GM18858 (cell line): ENCODE measurements at regions not wholly inside any gene's neighbourhood (a gene's known extent, or its start where the extent isn't known, plus 50 kb on each side); places are given as distances from the start of the nearest gene placed in this dataset.

Experiments used
- ATAC-seq: cut with Tn5 transposase; IDR thresholded peaks from one replicate; pipeline ENCODE4 v1.9.1; 2021; ENCODE audit not compliant: unreplicated experiment

GRCh38 chr20:12627485-12627884 lies 381.3 kb upstream of the SPTLC3 start:
- no peak for ATAC-seq

- ATAC-seq: no peak
Measured at GRCh38 chr20:12638633-12639312, 370.0 kb upstream of the SPTLC3 start.

- no peak for ATAC-seq
Measured at GRCh38 chr20:12640251-12640650, 368.5 kb upstream of the SPTLC3 start.

DNA sequence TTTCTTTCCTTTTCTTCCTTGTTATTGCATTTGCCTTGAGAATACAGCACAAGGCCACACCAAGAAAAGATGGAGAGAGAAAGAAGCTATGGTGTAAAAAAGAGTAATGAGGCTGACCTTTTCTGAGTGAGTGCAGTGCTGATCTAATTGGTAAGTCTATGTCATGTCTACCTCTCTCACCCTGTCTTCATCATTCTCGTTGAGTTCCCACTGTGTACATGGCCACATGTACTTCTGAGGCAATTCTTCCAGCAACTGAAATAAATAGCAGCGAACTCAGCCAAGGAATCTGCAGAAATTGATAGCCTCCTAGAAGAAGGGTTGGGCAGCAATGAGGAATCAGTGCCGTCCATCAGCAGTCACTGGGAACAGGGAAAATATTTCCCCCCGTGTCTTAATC lies 367.2 kb upstream of the SPTLC3 start:
- ATAC-seq: no peak

DNA sequence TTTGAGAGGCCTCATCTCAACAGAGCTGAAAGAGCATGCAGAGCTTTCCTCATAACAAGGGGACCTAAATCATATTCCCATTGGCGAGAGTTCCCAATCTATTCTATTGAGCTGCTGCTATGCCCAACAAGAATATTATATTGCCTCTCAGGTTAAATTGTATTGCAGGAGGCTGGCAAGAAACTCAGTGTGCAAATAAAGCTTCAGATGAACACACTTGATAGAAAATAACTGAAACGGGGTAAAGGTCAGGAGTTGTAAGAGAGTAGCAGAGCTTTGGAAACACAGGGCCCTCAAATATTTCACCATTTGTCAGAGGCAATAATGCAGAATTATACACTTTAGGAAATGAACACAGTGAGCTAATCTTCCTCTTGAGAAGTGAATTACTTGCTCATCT lies 364.3 kb upstream of the SPTLC3 start:
- ATAC-seq: no peak

- no peak for ATAC-seq
Measured at GRCh38 chr20:12649234-12649633, 359.5 kb upstream of the SPTLC3 start.

DNA sequence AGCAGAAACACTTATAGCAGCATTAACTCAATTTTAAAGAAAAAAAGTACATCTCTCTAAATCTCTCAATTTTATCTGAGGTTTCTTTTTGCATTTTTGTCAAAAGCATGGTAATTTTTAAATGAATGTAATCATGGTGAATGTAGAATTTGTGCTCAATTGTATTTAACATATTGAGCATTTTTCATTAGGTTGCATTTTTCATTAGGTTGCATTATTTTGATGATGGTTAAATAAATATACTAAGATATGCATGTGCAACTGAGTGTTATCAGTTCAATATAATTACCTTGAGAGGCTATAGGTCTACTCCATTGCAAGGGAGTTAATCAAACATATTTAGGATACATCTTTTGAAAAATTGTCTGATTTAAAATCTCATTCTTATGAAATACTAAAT lies 355.1 kb upstream of the SPTLC3 start:
- ATAC-seq: no peak

DNA sequence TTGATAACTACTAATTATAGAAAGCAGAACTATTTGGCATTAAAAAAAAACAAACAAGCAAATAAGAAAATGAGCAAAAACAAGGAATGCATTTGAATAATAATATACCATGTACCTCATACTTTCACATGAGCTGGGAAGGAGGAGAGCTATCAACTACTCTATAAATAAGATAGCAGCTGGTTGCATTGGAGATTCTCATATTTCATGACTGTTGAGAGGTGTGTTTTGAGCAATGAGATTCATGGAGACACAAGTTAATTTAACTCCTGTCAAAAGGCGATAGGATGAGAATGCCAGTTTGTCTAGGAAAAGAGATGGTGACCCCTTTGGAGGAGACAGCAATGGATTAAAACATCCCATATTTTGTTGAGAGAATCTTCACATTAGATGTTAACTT lies 348.8 kb upstream of the SPTLC3 start:
- no peak for ATAC-seq

DNA sequence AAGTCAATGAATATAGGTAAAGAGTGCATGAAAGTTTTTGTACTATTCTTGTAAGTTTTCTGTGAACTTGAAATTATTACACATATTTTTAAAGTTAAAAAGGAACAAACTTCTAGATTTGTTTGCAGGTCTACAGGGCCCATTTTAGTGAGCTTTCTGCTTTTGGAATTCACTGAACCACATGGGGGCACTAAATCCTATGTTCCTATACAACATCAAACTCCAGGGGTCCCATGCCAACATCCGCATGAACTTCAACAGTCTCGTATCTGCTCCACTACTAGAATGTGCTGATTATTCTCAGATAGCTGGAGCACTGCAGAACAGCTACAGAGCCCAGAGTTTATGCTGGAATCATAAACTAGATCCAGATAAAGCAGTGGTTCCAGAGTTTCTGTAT lies 347.9 kb upstream of the SPTLC3 start:
- no peak for ATAC-seq

- ATAC-seq: no peak
Measured at GRCh38 chr20:12670301-12670700, 338.5 kb upstream of the SPTLC3 start.

GRCh38 chr20:12673352-12673751 lies 335.4 kb upstream of the SPTLC3 start:
- no peak for ATAC-seq

DNA sequence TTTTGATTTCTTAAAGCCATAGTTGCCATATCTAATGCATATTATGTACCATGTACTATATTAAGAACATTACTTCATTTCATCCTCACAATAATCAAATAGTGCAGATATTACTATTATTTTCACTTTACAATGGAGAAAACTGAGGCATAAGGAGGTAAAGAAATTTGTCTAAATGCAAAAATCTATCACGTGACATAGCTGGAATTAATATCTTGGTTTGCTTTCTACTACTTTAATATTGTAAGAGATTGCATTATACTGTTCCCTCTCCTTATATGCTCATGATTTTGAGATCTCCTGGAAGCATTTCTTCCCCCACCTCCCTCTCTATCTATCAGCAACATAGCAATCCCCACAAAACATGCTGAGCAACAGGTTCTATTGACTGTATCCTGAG lies 330.8 kb upstream of the SPTLC3 start:
- ATAC-seq: no peak

GRCh38 chr20:12679447-12679846 lies 329.3 kb upstream of the SPTLC3 start:
- no peak for ATAC-seq

DNA sequence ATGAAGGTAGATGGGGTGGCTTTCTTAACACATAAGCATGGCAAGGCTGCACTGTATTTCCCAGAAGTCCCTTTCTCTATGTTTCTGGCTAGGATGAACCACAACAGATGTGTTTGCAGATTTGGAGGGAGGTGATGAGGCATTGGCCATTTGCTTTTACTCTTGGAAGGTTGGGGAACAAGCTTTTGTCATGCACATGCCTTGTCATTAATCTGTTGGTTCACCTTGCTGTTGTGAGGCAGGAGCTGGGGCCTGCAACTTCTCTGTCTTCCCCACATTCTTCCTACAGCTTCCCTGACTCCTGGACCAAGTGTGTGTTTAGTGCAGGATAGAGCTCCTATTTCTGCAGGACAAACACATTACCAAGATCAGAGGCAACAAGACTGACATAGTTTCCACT lies 326.2 kb upstream of the SPTLC3 start:
- ATAC-seq: no peak

DNA sequence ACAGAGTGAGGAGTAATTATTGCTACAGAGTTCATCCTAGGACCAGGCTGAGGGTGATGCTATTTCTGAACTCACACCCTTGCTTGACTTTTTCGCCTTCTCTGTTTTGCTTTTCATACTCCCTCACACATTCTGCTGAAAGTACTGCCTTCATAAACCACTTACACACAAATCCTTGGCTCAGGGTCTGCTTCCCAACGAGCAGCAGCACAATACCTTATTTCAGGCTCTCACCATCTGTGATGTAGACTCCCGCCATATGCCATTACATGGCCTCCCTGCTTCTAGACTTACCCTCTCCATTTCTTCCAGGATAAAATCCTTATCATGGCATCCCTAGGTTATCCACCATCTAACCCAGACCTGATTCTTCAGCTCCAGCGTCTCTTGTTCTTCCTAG lies 321.3 kb upstream of the SPTLC3 start:
- ATAC-seq: no peak

- ATAC-seq: no peak
Measured at GRCh38 chr20:12695937-12696336, 312.8 kb upstream of the SPTLC3 start.

DNA sequence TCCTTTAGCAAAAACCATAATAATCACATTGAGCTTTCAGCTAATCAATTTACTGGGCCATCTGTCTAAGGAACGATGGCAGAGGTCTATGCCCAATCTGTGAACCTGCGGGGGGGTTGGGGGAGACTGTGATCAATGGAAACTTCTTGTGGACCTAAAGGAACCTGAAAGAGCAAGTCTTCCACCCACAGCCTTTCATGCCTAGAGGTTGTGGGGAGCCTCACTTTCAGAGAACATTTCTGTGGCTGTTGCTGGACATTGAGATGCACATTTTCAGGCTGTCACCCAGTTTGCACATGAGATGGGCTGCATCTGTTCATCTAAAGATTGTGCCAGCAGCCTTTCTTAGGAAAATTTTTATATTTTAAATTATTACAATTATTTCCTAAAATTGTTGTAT lies 310.0 kb upstream of the SPTLC3 start:
- no peak for ATAC-seq

DNA sequence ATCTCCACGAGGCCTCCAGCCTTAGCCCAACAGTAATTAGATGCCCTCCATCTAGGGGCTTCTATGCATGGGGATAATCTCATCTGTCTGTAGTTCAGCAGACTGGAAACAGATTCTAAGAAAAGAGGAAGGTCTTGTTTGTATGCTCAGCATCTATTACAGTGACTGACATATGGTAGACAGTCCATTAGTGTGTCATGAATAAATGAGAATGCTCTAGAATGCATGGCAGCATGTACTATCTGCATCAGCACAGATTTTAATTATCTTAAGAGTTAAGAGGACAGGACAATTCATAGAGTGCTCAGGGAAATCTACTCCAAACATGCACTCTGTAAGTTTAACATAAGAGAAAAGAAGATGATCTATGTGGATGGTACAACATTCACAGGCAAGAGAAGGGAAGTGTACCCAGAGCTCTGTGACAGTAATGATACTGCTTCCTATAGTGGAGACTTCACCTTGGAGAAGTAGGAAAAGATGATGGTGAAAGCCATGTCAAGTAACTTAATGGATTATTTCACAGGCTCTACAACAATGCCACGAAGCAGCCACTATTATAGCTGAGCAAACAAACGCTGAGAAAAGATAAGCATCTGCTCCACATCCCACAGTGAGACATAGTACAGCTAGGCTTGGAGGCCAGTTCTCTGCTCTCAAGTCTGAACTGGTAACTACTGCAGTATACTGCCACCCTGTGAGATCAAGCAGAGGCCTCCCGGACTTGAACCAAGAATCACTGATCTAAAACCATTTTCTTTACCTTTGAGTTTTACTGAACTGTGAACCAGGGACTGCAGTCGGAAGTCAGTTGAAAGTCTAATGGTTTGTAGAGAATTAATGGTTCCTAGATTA lies 309.2 kb upstream of the SPTLC3 start:
- ATAC-seq: no peak

DNA sequence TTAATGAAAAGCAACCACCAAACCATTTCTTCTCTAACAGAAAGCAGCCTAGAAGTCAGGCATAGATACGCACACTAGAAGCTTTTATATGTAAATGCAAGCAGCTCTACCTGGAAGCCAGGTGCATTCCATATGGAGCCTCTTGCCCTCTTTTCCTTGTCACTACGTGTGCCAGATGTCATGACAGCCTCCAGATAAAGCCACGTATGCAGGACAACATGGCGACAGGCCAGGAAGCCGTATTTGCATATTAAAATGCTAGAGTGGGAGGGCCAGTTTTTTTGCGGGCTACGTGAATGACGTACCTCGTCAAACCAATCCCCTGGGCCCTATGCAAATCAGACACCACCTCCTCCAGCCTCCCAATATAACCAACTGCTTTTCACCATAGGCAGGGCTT lies 308.1 kb upstream of the SPTLC3 start:
- ATAC-seq: no peak

DNA sequence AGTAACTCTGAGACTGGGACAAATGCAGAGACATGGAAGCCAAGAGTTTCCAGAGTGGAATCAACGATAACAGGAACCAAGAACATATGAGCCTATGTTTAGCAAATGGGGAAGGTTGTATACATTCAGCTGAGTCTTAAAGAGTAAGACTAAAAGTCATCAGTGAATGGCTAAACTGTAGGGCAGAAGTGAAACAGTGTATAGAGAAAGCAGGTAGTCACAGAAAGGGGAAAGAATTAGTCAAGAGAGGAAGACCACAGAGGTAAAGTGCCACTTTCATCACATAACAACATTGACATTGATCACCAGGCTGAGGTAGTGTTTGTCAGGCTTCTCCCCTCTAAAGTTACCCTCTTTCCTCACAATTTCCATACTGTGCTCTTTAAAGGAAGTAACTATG lies 306.5 kb upstream of the SPTLC3 start:
- ATAC-seq: no peak

- ATAC-seq: no peak
Measured at GRCh38 chr20:12715371-12715770, 293.4 kb upstream of the SPTLC3 start.

DNA sequence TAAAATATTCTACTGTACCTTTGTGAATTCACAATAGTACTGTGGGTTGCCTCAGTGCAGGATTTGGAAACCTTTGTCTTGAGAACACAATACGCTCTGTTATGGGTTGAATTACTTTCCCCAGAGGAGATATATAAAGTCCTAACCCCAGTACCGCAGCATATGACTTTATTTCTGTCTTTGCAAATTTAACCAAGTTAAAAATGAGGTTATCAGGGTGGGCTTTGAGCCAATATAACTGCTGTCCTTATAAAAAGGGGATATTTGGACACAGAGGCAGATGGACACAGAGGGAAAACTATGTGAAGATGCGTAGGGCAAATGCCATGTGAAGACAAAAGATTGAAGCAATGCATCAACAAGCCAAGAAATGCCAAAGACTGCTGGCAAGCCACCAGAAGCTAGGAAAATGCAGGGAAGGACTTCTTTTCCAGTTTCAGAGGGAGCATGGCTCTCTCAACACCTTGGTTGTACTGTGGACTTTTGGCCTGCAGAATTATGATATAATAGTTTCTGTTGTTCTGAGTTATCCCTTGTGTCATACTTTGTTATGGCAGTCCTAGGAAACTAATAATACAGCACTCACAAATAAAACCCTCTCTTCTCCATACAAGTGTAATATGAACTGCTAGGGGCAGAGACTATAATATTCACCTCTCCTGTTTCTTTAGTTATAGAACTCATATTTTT lies 292.6 kb upstream of the SPTLC3 start:
- ATAC-seq: no peak
